Esophagus squamous epithelium (tissue), 5 donors: ENCODE measurements at regions not wholly inside any gene's neighbourhood (a gene's known extent, or its start where the extent isn't known, plus 50 kb on each side); places are given as distances from the start of the nearest gene placed in this dataset.

ENCODE experiments used
- DNase-seq: peaks from one replicate; lab custom pipeline; 2025; lab: John Stamatoyannopoulos, UW
- H3K27ac ChIP-seq, 4 donors: fragments of 200-600 bp; sonication (generic); one replicate each; pipeline ENCODE4 v1.5.1; 2016 to 2019; ENCODE audit warnings: mild to moderate bottlenecking in 1 of 4
- H3K27me3 ChIP-seq, 4 donors: fragments of 200-600 bp; sonication (generic); 1 replicate in 3 of 4; 2 replicates in 1 of 4; pipeline versions ENCODE4 v1.5.1 to v1.6.0; 2017 to 2021; ENCODE audit warnings: antibody characterized with exemption in 1 of 4
- H3K36me3 ChIP-seq, 3 donors: fragments of 200-600 bp; sonication (generic); one replicate each; pipeline ENCODE4 v1.5.1; 2016 to 2019
- H3K4me1 ChIP-seq, 3 donors: fragments of 200-600 bp; sonication (generic); one replicate each; pipeline ENCODE4 v1.5.1; 2017 to 2019
- H3K4me3 ChIP-seq, 4 donors: fragments of 200-600 bp; sonication (generic); 1 replicate in 3 of 4; 2 replicates in 1 of 4; pipeline ENCODE4 v1.5.1; 2016 to 2019; ENCODE audit warnings: mild to moderate bottlenecking in 2 of 4, moderate library complexity in 1 of 4
- H3K9me3 ChIP-seq, 3 donors: fragments of 200-600 bp; sonication (generic); one replicate each; pipeline ENCODE4 v1.5.1; 2016 to 2019
- CTCF ChIP-seq, 6 experiments: fragments of 450-650 bp in 4 of 6; fragments of 200-600 bp in 2 of 6; sonication (generic) in 2 of 6; IDR thresholded peaks; one replicate each; pipeline ENCODE4 v1.5.1; 2016 to 2019; ENCODE audit warnings: antibody characterized with exemption in 6 of 6, mild to moderate bottlenecking in 4 of 6, moderate library complexity in 4 of 6
- POLR2A ChIP-seq, 4 donors: fragments of 450-650 bp; IDR thresholded peaks; one replicate each; pipeline ENCODE4 v1.6.1; 2017; ENCODE audit warnings: antibody characterized with exemption in 4 of 4, mild to moderate bottlenecking in 4 of 4, moderate library complexity in 3 of 4
- WGBS, 2 donors: methylation state at CpG; one replicate each; pipeline ENCODE4 v1.1.5; 2018; 5-methylcytosine and 5-hydroxymethylcytosine counted together
- intact Hi-C: fragments of 100-400 bp; cut with DNase I; formaldehyde crosslinking; loops from one replicate; pipeline ENCODE4 v1.15.0; 2022
- donor health status: DM: yes; HTN: yes; CAD: no.

- intact Hi-C loops = no loop called here
- no peak overlapping the region for H3K4me3 ChIP-seq
- H3K27ac ChIP-seq = no peak overlapping the region
- H3K27me3 ChIP-seq = peaks cover 0 to 53% (median 0%) of the 10 kb centered on the region in 4 donors
- no peak for DNase-seq
- WGBS, 2 donors = 74 to 77% methylated on average over 3 of the region's 3 CpGs
- TF ChIP-seq CTCF (IDR thresholded peaks at IDR 0.05) (no peak), POLR2A (IDR thresholded peaks at IDR 0.05) (no peak)
- H3K9me3 ChIP-seq = peaks cover 0 to 10% (median 0%) of the 10 kb centered on the region in 3 donors
- no peaks in the 10 kb centered on the region for H3K4me1 ChIP-seq
- no peaks in the 10 kb centered on the region for H3K36me3 ChIP-seq
These were observed 797.0 kb downstream of the GALR1 start for GRCh38 chr18:78046631-78047030.

- H3K27ac ChIP-seq = no peak overlapping the region
- WGBS, 2 donors = 77 to 79% methylated on average over 7 to 8 of the region's 10 CpGs
- H3K4me1 ChIP-seq = no peaks in the 10 kb centered on the region
- H3K36me3 ChIP-seq = no peaks in the 10 kb centered on the region
- intact Hi-C loops = no loop called here
- no peak overlapping the region for H3K4me3 ChIP-seq
- TF ChIP-seq POLR2A (IDR thresholded peaks at IDR 0.05) = no peak
- no peak for TF ChIP-seq CTCF (IDR thresholded peaks at IDR 0.05)
- no peaks in the 10 kb centered on the region for H3K9me3 ChIP-seq
- no peak for DNase-seq
- H3K27me3 ChIP-seq = peaks cover 0 to 50% (median 0%) of the 10 kb centered on the region in 4 donors
These were observed 799.6 kb downstream of the GALR1 start for GRCh38 chr18:78049281-78049680.

- intact Hi-C loops = no loop called here
- DNase-seq = no peak
- H3K9me3 ChIP-seq = no peaks in the 10 kb centered on the region
- no peak overlapping the region for H3K4me3 ChIP-seq
- no peak overlapping the region for H3K27ac ChIP-seq
- no peaks in the 10 kb centered on the region for H3K4me1 ChIP-seq
- no peaks in the 10 kb centered on the region for H3K36me3 ChIP-seq
- TF ChIP-seq CTCF (IDR thresholded peaks at IDR 0.05) (no peak), POLR2A (IDR thresholded peaks at IDR 0.05) (no peak)
- peaks cover 0 to 29% (median 0%) of the 10 kb centered on the region in 4 donors for H3K27me3 ChIP-seq
- 77 to 80% methylated on average over 6 of the region's 6 CpGs for WGBS, 2 donors
These were observed 805.2 kb downstream of the GALR1 start for GRCh38 chr18:78054801-78055200.

- no peak for DNase-seq
- Histone ChIP-seq H3K27me3 (peaks cover 0 to 26% (median 0%) of the 10 kb centered on the region in 4 donors), H3K27ac (no peak overlapping the region), H3K4me3 (no peak overlapping the region), H3K9me3 (no peaks in the 10 kb centered on the region), H3K36me3 (no peaks in the 10 kb centered on the region), H3K4me1 (no peaks in the 10 kb centered on the region)
- 77 to 80% methylated on average over 2 of the region's 2 CpGs for WGBS, 2 donors
- no peak for TF ChIP-seq POLR2A (IDR thresholded peaks at IDR 0.05)
- TF ChIP-seq CTCF (IDR thresholded peaks at IDR 0.05) = no peak
- intact Hi-C loops = no loop called here
These were observed 806.4 kb downstream of the GALR1 start for GRCh38 chr18:78056011-78056410.

- Histone ChIP-seq H3K36me3 (no peaks in the 10 kb centered on the region), H3K4me3 (no peak overlapping the region), H3K27ac (no peak overlapping the region), H3K27me3 (no peaks in the 10 kb centered on the region), H3K9me3 (no peaks in the 10 kb centered on the region), H3K4me1 (peaks cover 0 to 7% (median 5%) of the 10 kb centered on the region in 3 donors)
- intact Hi-C loops = no loop called here
- no peak for TF ChIP-seq CTCF (IDR thresholded peaks at IDR 0.05)
- TF ChIP-seq POLR2A (IDR thresholded peaks at IDR 0.05) = no peak
- no peak for DNase-seq
- WGBS, 2 donors = 39 to 42% methylated on average over 11 to 13 of the region's 13 CpGs
These were observed 820.4 kb downstream of the GALR1 start for GRCh38 chr18:78069784-78070664.
